CD4-positive, alpha-beta T cell treated with Interleukin-15 for 4 hours (primary cell): ENCODE measurements at regions not wholly inside any gene's neighbourhood (a gene's known extent, or its start where the extent isn't known, plus 50 kb on each side); places are given as distances from the start of the nearest gene placed in this dataset.

Source experiments
- DNase-seq: peaks from one replicate; pipeline ENCODE4 v3.0.0-alpha.2; 2020; ENCODE audit warnings: low spot score

- no peak for DNase-seq
These were observed 165.3 kb upstream of the CDH20 start for GRCh38 chr18:61167902-61168301.

GRCh38 chr18:61169386-61169785 lies 163.8 kb upstream of the CDH20 start:
- no peak for DNase-seq

GRCh38 chr18:61172624-61173023 lies 160.6 kb upstream of the CDH20 start:
- no peak for DNase-seq

GRCh38 chr18:61173554-61173953 lies 159.7 kb upstream of the CDH20 start:
- DNase-seq, result no peak

GRCh38 chr18:61183798-61184197 lies 149.4 kb upstream of the CDH20 start:
- no peak for DNase-seq

GRCh38 chr18:61187971-61188370 lies 145.3 kb upstream of the CDH20 start:
- no peak for DNase-seq

- DNase-seq, result no peak
These were observed 143.9 kb upstream of the CDH20 start for GRCh38 chr18:61189376-61189775.

- DNase-seq, result no peak
These were observed 138.5 kb upstream of the CDH20 start for GRCh38 chr18:61194726-61195125.

- no peak for DNase-seq
These were observed 136.5 kb upstream of the CDH20 start for GRCh38 chr18:61196750-61197149.

GRCh38 chr18:61198486-61198885 lies 134.7 kb upstream of the CDH20 start:
- no peak for DNase-seq

GRCh38 chr18:61199171-61199848 lies 133.9 kb upstream of the CDH20 start:
- no peak for DNase-seq

GRCh38 chr18:61201511-61201910 lies 131.7 kb upstream of the CDH20 start:
- DNase-seq, result no peak

- DNase-seq, result no peak
These were observed 130.1 kb upstream of the CDH20 start for GRCh38 chr18:61203151-61203550.

GRCh38 chr18:61209801-61210200 lies 123.4 kb upstream of the CDH20 start:
- DNase-seq, result no peak

- DNase-seq, result no peak
These were observed 117.2 kb upstream of the CDH20 start for GRCh38 chr18:61216051-61216450.

GRCh38 chr18:61222206-61222605 lies 111.0 kb upstream of the CDH20 start:
- no peak for DNase-seq

- DNase-seq, result no peak
These were observed 107.9 kb upstream of the CDH20 start for GRCh38 chr18:61225336-61225735.

GRCh38 chr18:61236356-61237057 lies 96.7 kb upstream of the CDH20 start:
- no peak for DNase-seq

GRCh38 chr18:61237529-61237928 lies 95.7 kb upstream of the CDH20 start:
- no peak for DNase-seq

GRCh38 chr18:61239051-61239450 lies 94.2 kb upstream of the CDH20 start:
- DNase-seq, result no peak

- DNase-seq, result no peak
These were observed 91.9 kb upstream of the CDH20 start for GRCh38 chr18:61241260-61241853.

- no peak for DNase-seq
These were observed 88.6 kb upstream of the CDH20 start for GRCh38 chr18:61244632-61245031.

- DNase-seq, result no peak
These were observed 88.0 kb upstream of the CDH20 start for GRCh38 chr18:61245276-61245675.

- no peak for DNase-seq
These were observed 84.6 kb upstream of the CDH20 start for GRCh38 chr18:61248589-61248988.
